NCI-H2029 treated with DMSO at 0.1 percent for 48 hours (cell line): ENCODE measurements at regions not wholly inside any gene's neighbourhood (a gene's known extent, or its start where the extent isn't known, plus 50 kb on each side); places are given as distances from the start of the nearest gene placed in this dataset.
"Not testable (repeated sequence)": the region's sequence is repeated elsewhere in the genome, so short reads cannot be mapped to it uniquely, and the experiment has no call there.

Experiments used
- DNase-seq: peaks from one replicate; lab custom pipeline; 2025; lab: John Stamatoyannopoulos, UW

GRCh38 chr20:12737900-12738299 is 270.9 kb upstream of the SPTLC3 start:
- DNase-seq: no peak

GRCh38 chr20:12740647-12741046 is 268.1 kb upstream of the SPTLC3 start:
- DNase-seq: no peak

- no peak for DNase-seq
These were observed 264.7 kb upstream of the SPTLC3 start for GRCh38 chr20:12744037-12744436.

- no peak for DNase-seq
These were observed 260.3 kb upstream of the SPTLC3 start for GRCh38 chr20:12748359-12748994.

GRCh38 chr20:12750221-12750620 is 258.6 kb upstream of the SPTLC3 start:
- no peak for DNase-seq

- not testable (repeated sequence) for DNase-seq
These were observed 255.7 kb upstream of the SPTLC3 start for GRCh38 chr20:12752900-12753693.

GRCh38 chr20:12753742-12754141 is 255.0 kb upstream of the SPTLC3 start:
- not testable (repeated sequence) for DNase-seq

- not testable (repeated sequence) for DNase-seq
These were observed 249.3 kb upstream of the SPTLC3 start for GRCh38 chr20:12759493-12759892.

- DNase-seq: no peak
These were observed 246.0 kb upstream of the SPTLC3 start for GRCh38 chr20:12762725-12763124.

- no peak for DNase-seq
These were observed 245.4 kb upstream of the SPTLC3 start for GRCh38 chr20:12763406-12763805.

- DNase-seq: no peak
These were observed 244.7 kb upstream of the SPTLC3 start for GRCh38 chr20:12764053-12764452.

- no peak for DNase-seq
These were observed 243.9 kb upstream of the SPTLC3 start for GRCh38 chr20:12764851-12765250.

- DNase-seq: no peak
These were observed 234.8 kb upstream of the SPTLC3 start for GRCh38 chr20:12773936-12774335.

GRCh38 chr20:12775041-12775440 is 233.7 kb upstream of the SPTLC3 start:
- no peak for DNase-seq

GRCh38 chr20:12777016-12777415 is 231.8 kb upstream of the SPTLC3 start:
- no peak for DNase-seq

GRCh38 chr20:12786276-12786675 is 222.5 kb upstream of the SPTLC3 start:
- no peak for DNase-seq

GRCh38 chr20:12788632-12789299 is 220.0 kb upstream of the SPTLC3 start:
- no peak for DNase-seq

- no peak for DNase-seq
These were observed 217.9 kb upstream of the SPTLC3 start for GRCh38 chr20:12790859-12791258.

- no peak for DNase-seq
These were observed 210.5 kb upstream of the SPTLC3 start for GRCh38 chr20:12798286-12798685.

- DNase-seq: no peak
These were observed 200.7 kb upstream of the SPTLC3 start for GRCh38 chr20:12808006-12808567.

- no peak for DNase-seq
These were observed 193.5 kb upstream of the SPTLC3 start for GRCh38 chr20:12815231-12815768.

- DNase-seq: no peak
These were observed 192.9 kb upstream of the SPTLC3 start for GRCh38 chr20:12815778-12816408.
